Astrocyte (in vitro differentiated cells and primary cell): ENCODE measurements at regions not wholly inside any gene's neighbourhood (a gene's known extent, or its start where the extent isn't known, plus 50 kb on each side); places are given as distances from the start of the nearest gene placed in this dataset.

Source experiments
- DNase-seq: peaks from one replicate; pipeline ENCODE4 v3.0.0-alpha.2; 2010; ENCODE audit warnings: low read depth
- FAIRE-seq: peaks from 2 replicates; lab custom pipeline; 2011; peaks lifted over from hg19 to GRCh38; lab: Jason Lieb, UNC
- H2AFZ ChIP-seq: 2 replicates; pipeline ENCODE4 v1.6.0; 2012; ENCODE audit warnings: low read depth, low read length, inconsistent platforms
- H3K27ac ChIP-seq: 2 replicates; pipeline ENCODE4 v1.5.1; 2011; ENCODE audit warnings: low read depth, low read length, inconsistent platforms
- H3K27me3 ChIP-seq: 2 replicates; pipeline ENCODE4 v1.6.0; 2011; ENCODE audit warnings: low read length, inconsistent platforms; ENCODE audit not compliant: insufficient read depth
- H3K36me3 ChIP-seq: 2 replicates; pipeline ENCODE4 v1.5.1; 2011; ENCODE audit warnings: low read length, inconsistent platforms; ENCODE audit not compliant: insufficient read depth
- H3K4me1 ChIP-seq: 2 replicates; pipeline ENCODE4 v1.5.1; 2011; ENCODE audit warnings: low read length, inconsistent platforms; ENCODE audit not compliant: insufficient read depth
- H3K4me2 ChIP-seq: 2 replicates; pipeline ENCODE4 v1.6.0; 2012; ENCODE audit warnings: low read length, inconsistent platforms
- H3K4me3 ChIP-seq: 2 replicates; pipeline ENCODE4 v1.5.1; 2011; ENCODE audit warnings: low read depth, mild to moderate bottlenecking, low read length, inconsistent platforms; ENCODE audit not compliant: insufficient read depth
- H3K79me2 ChIP-seq: 2 replicates; pipeline ENCODE4 v1.6.0; 2012; ENCODE audit warnings: mild to moderate bottlenecking, low read length, inconsistent platforms; ENCODE audit not compliant: insufficient read depth
- H3K9ac ChIP-seq: 2 replicates; pipeline ENCODE4 v1.6.0; 2012; ENCODE audit warnings: mild to moderate bottlenecking, low read length, inconsistent platforms
- H3K9me3 ChIP-seq: 2 replicates; pipeline ENCODE4 v1.5.1; 2012; ENCODE audit warnings: low read depth, mild to moderate bottlenecking, low read length, inconsistent platforms; ENCODE audit not compliant: insufficient read depth
- H4K20me1 ChIP-seq: 2 replicates; pipeline ENCODE4 v1.6.0; 2012; ENCODE audit warnings: low read length, inconsistent platforms; ENCODE audit not compliant: insufficient read depth
- H3K27ac Mint-ChIP-seq: one replicate; pipeline ENCODE4 v1.8.0; 2021; ENCODE audit warnings: mild to moderate bottlenecking, mixed read lengths; ENCODE audit not compliant: unreplicated experiment
- H3K27me3 Mint-ChIP-seq: one replicate; pipeline ENCODE4 v1.8.0; 2021; ENCODE audit warnings: low read depth, mixed read lengths; ENCODE audit not compliant: unreplicated experiment
- H3K36me3 Mint-ChIP-seq: one replicate; pipeline ENCODE4 v1.8.0; 2021; ENCODE audit warnings: low read depth, mixed read lengths; ENCODE audit not compliant: unreplicated experiment
- H3K4me1 Mint-ChIP-seq: one replicate; pipeline ENCODE4 v1.8.0; 2021; ENCODE audit warnings: low read depth, mixed read lengths; ENCODE audit not compliant: unreplicated experiment
- H3K4me3 Mint-ChIP-seq: one replicate; pipeline ENCODE4 v1.8.0; 2021; ENCODE audit warnings: mild to moderate bottlenecking, moderate library complexity, mixed read lengths; ENCODE audit not compliant: unreplicated experiment
- H3K9me3 Mint-ChIP-seq: one replicate; pipeline ENCODE4 v1.8.0; 2021; ENCODE audit warnings: mild to moderate bottlenecking, mixed read lengths; ENCODE audit not compliant: unreplicated experiment
- CTCF ChIP-seq: IDR thresholded peaks from 2 replicates; pipeline ENCODE4 v1.5.1; 2011; ENCODE audit warnings: low read depth, mild to moderate bottlenecking, inconsistent platforms, low read length, moderate library complexity; ENCODE audit not compliant: insufficient read depth
- EZH2 ChIP-seq: IDR thresholded peaks from 2 replicates; pipeline ENCODE4 v1.6.1; 2012; ENCODE audit warnings: mild to moderate bottlenecking, low read length, inconsistent platforms; ENCODE audit not compliant: insufficient read depth

- no peaks in the 10 kb centered on the region for H3K4me1 ChIP-seq
These were observed 570.0 kb downstream of the MMUT start for GRCh38 chr6:48893048-48893447.

GRCh38 chr6:48891308-48891707 lies 571.7 kb downstream of the MMUT start:
- no peaks in the 10 kb centered on the region for H3K27me3 ChIP-seq
- no peak overlapping the region for H3K4me2 ChIP-seq
- TF ChIP-seq EZH2 (no peak), CTCF (no peak)
- no peaks in the 10 kb centered on the region for H3K4me1 Mint-ChIP-seq
- H3K27ac ChIP-seq: no peak overlapping the region
- H4K20me1 ChIP-seq: no peaks in the 10 kb centered on the region
- no peak overlapping the region for H3K4me3 Mint-ChIP-seq
- no peaks in the 10 kb centered on the region for H3K9me3 ChIP-seq
- no peaks in the 10 kb centered on the region for H3K79me2 ChIP-seq
- H3K4me1 ChIP-seq: no peaks in the 10 kb centered on the region
- H3K36me3 ChIP-seq: no peaks in the 10 kb centered on the region
- H3K4me3 ChIP-seq: no peak overlapping the region
- H3K36me3 Mint-ChIP-seq: no peaks in the 10 kb centered on the region
- no peaks in the 10 kb centered on the region for H3K9me3 Mint-ChIP-seq
- no peaks in the 10 kb centered on the region for H3K27me3 Mint-ChIP-seq
- no peak overlapping the region for H2AFZ ChIP-seq
- DNase-seq (no peak), FAIRE-seq (no peak)
- H3K27ac Mint-ChIP-seq: no peak overlapping the region
- H3K9ac ChIP-seq: no peak overlapping the region

More at GRCh38 chr6:48893048-48893447, 570.0 kb downstream of the MMUT start:
- Mint-ChIP-seq H3K4me3 (no peak overlapping the region), H3K4me1 (no peaks in the 10 kb centered on the region), H3K27me3 (no peaks in the 10 kb centered on the region), H3K36me3 (no peaks in the 10 kb centered on the region), H3K27ac (no peak overlapping the region), H3K9me3 (no peaks in the 10 kb centered on the region)
- Histone ChIP-seq H3K4me2 (no peak overlapping the region), H3K27ac (no peak overlapping the region), H3K9me3 (no peaks in the 10 kb centered on the region), H3K9ac (no peak overlapping the region), H3K4me3 (no peak overlapping the region), H3K79me2 (no peaks in the 10 kb centered on the region), H3K36me3 (no peaks in the 10 kb centered on the region), H3K27me3 (no peaks in the 10 kb centered on the region), H2AFZ (no peak overlapping the region), H4K20me1 (no peaks in the 10 kb centered on the region)
- FAIRE-seq (no peak), DNase-seq (no peak)
- TF ChIP-seq CTCF (no peak), EZH2 (no peak)

- Histone ChIP-seq H3K9ac (no peak overlapping the region), H3K27me3 (no peaks in the 10 kb centered on the region), H3K36me3 (no peaks in the 10 kb centered on the region), H3K4me1 (no peaks in the 10 kb centered on the region), H3K27ac (no peak overlapping the region), H3K4me3 (no peak overlapping the region), H3K9me3 (no peaks in the 10 kb centered on the region), H4K20me1 (no peaks in the 10 kb centered on the region), H3K4me2 (no peak overlapping the region), H2AFZ (no peak overlapping the region), H3K79me2 (no peaks in the 10 kb centered on the region)
- Mint-ChIP-seq H3K4me3 (no peak overlapping the region), H3K9me3 (no peaks in the 10 kb centered on the region), H3K4me1 (no peaks in the 10 kb centered on the region), H3K36me3 (no peaks in the 10 kb centered on the region), H3K27me3 (no peaks in the 10 kb centered on the region), H3K27ac (no peak overlapping the region)
- no peak for FAIRE-seq
- TF ChIP-seq EZH2 (no peak), CTCF (no peak)
- DNase-seq: no peak
These were observed 573.6 kb downstream of the MMUT start for GRCh38 chr6:48889429-48889828.
